Mucosa of descending colon (tissue), 3 donors: ENCODE measurements at regions not wholly inside any gene's neighbourhood (a gene's known extent, or its start where the extent isn't known, plus 50 kb on each side); places are given as distances from the start of the nearest gene placed in this dataset.

ENCODE experiments used
- ATAC-seq: fragments of 200-7000 bp; cut with Tn5 transposase; one replicate; pipeline ENCODE4 v1.9.1; 2020; ENCODE audit warnings: mild to moderate bottlenecking, moderate library complexity
- DNase-seq, 3 donors: peaks; one replicate each; pipeline ENCODE4 v3.0.0-alpha.2; 2020
- H3K36me3 ChIP-seq: fragments of 200-600 bp; one replicate; pipeline ENCODE4 v1.8.0; 2021; ENCODE audit warnings: low read depth, mild to moderate bottlenecking
- H3K4me1 ChIP-seq: fragments of 200-600 bp; one replicate; pipeline ENCODE4 v1.8.0; 2021; ENCODE audit warnings: low read depth, mild to moderate bottlenecking
- H3K4me3 ChIP-seq: fragments of 200-600 bp; one replicate; pipeline ENCODE4 v1.8.0; 2021; ENCODE audit warnings: mild to moderate bottlenecking
- H3K9me3 ChIP-seq: fragments of 200-600 bp; one replicate; pipeline ENCODE4 v1.8.0; 2021; ENCODE audit warnings: mild to moderate bottlenecking
- intact Hi-C, 2 donors: fragments of 100-400 bp; cut with DNase I in 1 of 2; cut with micrococcal nuclease in 1 of 2; formaldehyde crosslinking; loops; one replicate each; pipeline versions ENCODE4 v1.11.0 to v1.11.1; 2022; cut with DNase I, micrococcal nuclease
- TF ChIP-seq, protein P1 (sequence below): fragments of 200-600 bp; IDR thresholded peaks from one replicate; pipeline ENCODE4 v1.8.0; 2022; ENCODE audit warnings: antibody characterized with exemption, mild to moderate bottlenecking
- donor health status: DM: no; HTN: no; CAD: no; lungs with moderate emphysema.
- donor health status: DM: no; HTN: no; CAD: no.
- donor health status: DM: no; HTN: yes; CAD: no.

DNA sequence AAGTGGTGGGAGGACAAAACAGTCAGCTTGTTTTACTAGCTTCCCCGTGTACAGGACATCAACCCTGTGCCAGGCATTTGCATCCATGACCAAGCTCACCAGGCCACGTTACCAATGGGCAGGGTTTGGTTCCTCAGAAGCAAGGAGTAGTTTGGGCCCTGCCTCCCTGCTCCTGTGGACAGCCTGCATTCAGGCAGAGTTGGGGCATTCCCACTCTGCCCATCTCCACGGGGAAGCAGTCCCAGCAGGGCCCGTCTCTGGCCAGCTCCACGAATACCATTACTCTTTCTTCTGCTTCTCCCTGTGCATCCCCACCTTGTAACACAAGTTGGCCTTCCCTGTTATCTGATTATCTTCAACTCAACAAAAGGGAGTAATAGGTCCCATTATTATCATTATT, 54.0 kb upstream of the RIOK3 start:
- Histone ChIP-seq H3K4me1 (peaks cover 9% of the 10 kb centered on the region), H3K9me3 (no peaks in the 10 kb centered on the region), H3K36me3 (no peaks in the 10 kb centered on the region), H3K4me3 (no peak overlapping the region)
- intact Hi-C loops: no loop called here
- TF ChIP-seq, protein P1, sequence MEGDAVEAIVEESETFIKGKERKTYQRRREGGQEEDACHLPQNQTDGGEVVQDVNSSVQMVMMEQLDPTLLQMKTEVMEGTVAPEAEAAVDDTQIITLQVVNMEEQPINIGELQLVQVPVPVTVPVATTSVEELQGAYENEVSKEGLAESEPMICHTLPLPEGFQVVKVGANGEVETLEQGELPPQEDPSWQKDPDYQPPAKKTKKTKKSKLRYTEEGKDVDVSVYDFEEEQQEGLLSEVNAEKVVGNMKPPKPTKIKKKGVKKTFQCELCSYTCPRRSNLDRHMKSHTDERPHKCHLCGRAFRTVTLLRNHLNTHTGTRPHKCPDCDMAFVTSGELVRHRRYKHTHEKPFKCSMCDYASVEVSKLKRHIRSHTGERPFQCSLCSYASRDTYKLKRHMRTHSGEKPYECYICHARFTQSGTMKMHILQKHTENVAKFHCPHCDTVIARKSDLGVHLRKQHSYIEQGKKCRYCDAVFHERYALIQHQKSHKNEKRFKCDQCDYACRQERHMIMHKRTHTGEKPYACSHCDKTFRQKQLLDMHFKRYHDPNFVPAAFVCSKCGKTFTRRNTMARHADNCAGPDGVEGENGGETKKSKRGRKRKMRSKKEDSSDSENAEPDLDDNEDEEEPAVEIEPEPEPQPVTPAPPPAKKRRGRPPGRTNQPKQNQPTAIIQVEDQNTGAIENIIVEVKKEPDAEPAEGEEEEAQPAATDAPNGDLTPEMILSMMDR: no peak
- DNase-seq (no peak), ATAC-seq (no peak)

DNA sequence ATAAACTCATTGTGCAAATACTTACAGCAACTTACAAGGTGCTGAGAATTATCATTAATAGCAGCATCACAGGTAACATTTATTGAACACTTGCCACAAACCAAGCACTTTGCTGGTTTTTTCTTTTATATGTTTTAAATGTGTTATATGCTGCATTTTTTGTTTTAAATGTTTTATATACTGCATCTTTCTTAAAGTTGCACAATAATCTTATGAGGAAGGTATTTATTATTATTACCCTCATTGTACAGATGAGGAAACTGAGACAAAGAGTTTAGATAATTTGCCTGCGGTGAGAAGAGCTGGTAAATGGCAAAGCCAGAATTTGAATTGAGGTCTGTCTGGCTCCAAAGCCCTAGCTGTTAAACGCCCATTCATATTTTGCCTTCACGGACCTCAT, 52.2 kb upstream of the RIOK3 start:
- H3K4me3 ChIP-seq: no peak overlapping the region
- ATAC-seq (no peak), DNase-seq (no peak)
- H3K9me3 ChIP-seq: no peaks in the 10 kb centered on the region
- intact Hi-C loops: no loop called here
- peaks cover 9% of the 10 kb centered on the region for H3K4me1 ChIP-seq
- H3K36me3 ChIP-seq: no peaks in the 10 kb centered on the region
- TF ChIP-seq, protein P1: no peak

DNA sequence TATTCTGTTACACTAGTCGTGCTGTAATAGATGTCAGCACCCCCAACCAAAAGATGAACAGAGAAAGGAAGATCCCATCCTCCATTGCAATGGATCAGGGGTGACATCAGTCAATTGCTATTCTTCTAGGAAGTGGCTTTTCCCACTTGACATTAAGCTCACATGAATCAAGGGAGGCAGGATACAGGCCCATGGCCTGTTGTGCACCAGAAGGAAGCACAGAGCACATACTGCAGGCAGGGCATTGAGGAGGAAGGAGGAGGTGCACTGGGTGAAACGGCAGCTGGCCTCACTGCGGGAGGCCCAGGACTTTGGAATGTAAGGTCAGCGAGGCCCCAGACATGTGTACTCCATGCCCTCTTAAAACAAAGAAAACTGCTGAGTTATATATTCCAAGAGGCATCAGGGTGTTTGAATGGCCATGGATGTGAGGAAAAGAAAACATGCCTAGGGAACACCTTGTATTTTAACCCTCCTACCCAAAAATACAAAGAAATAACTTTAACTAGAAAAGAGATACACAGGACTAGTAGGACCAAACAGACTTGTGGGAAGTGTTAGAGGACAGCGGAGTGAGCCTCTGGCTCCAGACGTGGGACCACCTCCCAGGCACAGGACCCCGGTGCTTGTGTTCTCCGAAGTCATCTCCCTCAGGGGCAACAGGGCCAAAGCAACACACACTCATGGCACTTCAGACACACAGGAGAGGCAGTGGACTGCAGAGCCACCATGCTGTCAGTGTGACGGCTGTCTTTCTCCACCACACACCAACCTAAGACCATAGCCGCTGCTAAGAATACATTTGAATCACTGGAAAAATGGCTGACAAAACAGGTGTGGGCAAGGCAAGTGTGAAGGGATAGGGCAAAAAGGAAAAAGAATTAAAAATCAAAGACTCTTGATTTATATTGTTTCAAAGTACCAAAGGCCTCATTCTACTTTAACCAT, 51.4 kb upstream of the RIOK3 start:
- DNase-seq: peak; percentile 62 to 72 (median 69)
- intact Hi-C loops: no loop called here
- TF ChIP-seq, protein P1: no peak
- ATAC-seq: peak; percentile 99
- H3K4me3 ChIP-seq: no peak overlapping the region
- peaks cover 9% of the 10 kb centered on the region for H3K4me1 ChIP-seq
- no peaks in the 10 kb centered on the region for H3K9me3 ChIP-seq
- no peaks in the 10 kb centered on the region for H3K36me3 ChIP-seq
